ENCODE measurements at regions not wholly inside any gene's neighbourhood (a gene's known extent, or its start where the extent isn't known, plus 50 kb on each side); places are given as distances from the start of the nearest gene placed in this dataset.

- no peak for DNase-seq
Observed at GRCh38 chr21:35933466-35933865, 126.9 kb downstream of the SETD4 start.

GRCh38 chr21:35932232-35932911 is 128.0 kb downstream of the SETD4 start:
- DNase-seq: no peak

- no peak for DNase-seq
Observed at GRCh38 chr21:35929901-35930300, 130.4 kb downstream of the SETD4 start.

- no peak for DNase-seq
Observed at GRCh38 chr21:35927262-35927661, 133.1 kb downstream of the SETD4 start.

GRCh38 chr21:35926003-35926740 is 134.2 kb downstream of the SETD4 start:
- DNase-seq: no peak

GRCh38 chr21:35925497-35925896 is 134.8 kb downstream of the SETD4 start:
- DNase-seq: no peak

- no peak for DNase-seq
Observed at GRCh38 chr21:35924714-35925301, 135.5 kb downstream of the SETD4 start.

- no peak for DNase-seq
Observed at GRCh38 chr21:35923971-35924370, 136.4 kb downstream of the SETD4 start.

- no peak for DNase-seq
Observed at GRCh38 chr21:35922618-35923017, 137.7 kb downstream of the SETD4 start.

GRCh38 chr21:35921471-35921870 is 138.9 kb downstream of the SETD4 start:
- no peak for DNase-seq

- no peak for DNase-seq
Observed at GRCh38 chr21:35920436-35920835, 139.9 kb downstream of the SETD4 start.

- DNase-seq: no peak
Observed at GRCh38 chr21:35915030-35915429, 145.3 kb downstream of the SETD4 start.

GRCh38 chr21:35911412-35912191 is 148.7 kb downstream of the SETD4 start:
- no peak for DNase-seq

GRCh38 chr21:35909456-35910223 is 150.7 kb downstream of the SETD4 start:
- no peak for DNase-seq

- no peak for DNase-seq
Observed at GRCh38 chr21:35908311-35909078, 151.8 kb downstream of the SETD4 start.

GRCh38 chr21:35906586-35906985 is 153.7 kb downstream of the SETD4 start:
- DNase-seq: no peak

- DNase-seq: no peak
Observed at GRCh38 chr21:35905963-35906345, 154.4 kb downstream of the SETD4 start.

GRCh38 chr21:35905096-35905962 is 155.0 kb downstream of the SETD4 start:
- no peak for DNase-seq

GRCh38 chr21:35900539-35900938 is 159.8 kb downstream of the SETD4 start:
- no peak for DNase-seq

GRCh38 chr21:35896060-35896459 is 164.3 kb downstream of the SETD4 start:
- DNase-seq: no peak

- DNase-seq: no peak
Observed at GRCh38 chr21:35895598-35895997, 164.7 kb downstream of the SETD4 start.

Data from DMS 273 treated with DMSO at 0.1 percent for 48 hours (cell line).